Mesothelial cell of epicardium (in vitro differentiated cells): ENCODE measurements at regions not wholly inside any gene's neighbourhood (a gene's known extent, or its start where the extent isn't known, plus 50 kb on each side); places are given as distances from the start of the nearest gene placed in this dataset.
"Not testable (repeated sequence)": the region's sequence is repeated elsewhere in the genome, so short reads cannot be mapped to it uniquely, and the experiment has no call there.

Source experiments
- DNase-seq, 2 experiments: peaks; one replicate each; pipeline ENCODE4 v3.0.0; 2021; ENCODE audit warnings: low spot score in 2 of 2; ENCODE audit not compliant: unreplicated experiment in 2 of 2
- H3K27ac Mint-ChIP-seq: 2 replicates; pipeline ENCODE4 v1.8.0; 2021; ENCODE audit warnings: mixed read lengths
- H3K27me3 Mint-ChIP-seq: 2 replicates; pipeline ENCODE4 v1.8.0; 2021; ENCODE audit warnings: low read depth, mixed read lengths
- H3K36me3 Mint-ChIP-seq: 2 replicates; pipeline ENCODE4 v1.8.0; 2021; ENCODE audit warnings: mixed read lengths
- H3K4me1 Mint-ChIP-seq: 2 replicates; pipeline ENCODE4 v1.8.0; 2021; ENCODE audit warnings: mixed read lengths
- H3K4me3 Mint-ChIP-seq: 2 replicates; pipeline ENCODE4 v1.8.0; 2021; ENCODE audit warnings: mild to moderate bottlenecking, moderate library complexity, mixed read lengths
- H3K9me3 Mint-ChIP-seq: 2 replicates; pipeline ENCODE4 v1.8.0; 2021; ENCODE audit warnings: mixed read lengths
- TF ChIP-seq, protein P1 (sequence below): fragments of 200-600 bp; sonication (generic); IDR thresholded peaks from one replicate; pipeline ENCODE4 v1.5.0; 2021; ENCODE audit warnings: antibody characterized with exemption; ENCODE audit not compliant: unreplicated experiment

DNA sequence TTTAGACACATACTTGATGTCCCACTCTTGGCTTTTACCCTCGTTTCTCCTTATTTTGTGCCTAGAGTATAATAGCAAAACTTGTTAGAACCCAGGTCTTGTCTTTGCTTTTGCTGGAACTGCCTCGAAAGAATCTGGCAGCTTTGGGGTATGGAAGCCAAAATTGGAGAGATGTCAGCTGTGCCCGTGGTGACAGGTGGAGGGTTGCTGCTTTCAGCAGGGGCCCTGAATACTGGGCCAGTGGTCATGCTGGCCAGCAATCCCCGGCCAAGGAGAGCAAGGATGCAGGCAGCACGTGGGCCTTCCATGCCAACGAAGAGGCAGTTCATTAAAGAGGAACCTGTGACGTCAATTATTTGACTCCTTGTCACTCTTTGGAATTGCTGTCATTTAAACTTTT is 181.1 kb downstream of the HIPK3 start:
- H3K27ac Mint-ChIP-seq: no peak overlapping the region
- TF ChIP-seq, protein P1, sequence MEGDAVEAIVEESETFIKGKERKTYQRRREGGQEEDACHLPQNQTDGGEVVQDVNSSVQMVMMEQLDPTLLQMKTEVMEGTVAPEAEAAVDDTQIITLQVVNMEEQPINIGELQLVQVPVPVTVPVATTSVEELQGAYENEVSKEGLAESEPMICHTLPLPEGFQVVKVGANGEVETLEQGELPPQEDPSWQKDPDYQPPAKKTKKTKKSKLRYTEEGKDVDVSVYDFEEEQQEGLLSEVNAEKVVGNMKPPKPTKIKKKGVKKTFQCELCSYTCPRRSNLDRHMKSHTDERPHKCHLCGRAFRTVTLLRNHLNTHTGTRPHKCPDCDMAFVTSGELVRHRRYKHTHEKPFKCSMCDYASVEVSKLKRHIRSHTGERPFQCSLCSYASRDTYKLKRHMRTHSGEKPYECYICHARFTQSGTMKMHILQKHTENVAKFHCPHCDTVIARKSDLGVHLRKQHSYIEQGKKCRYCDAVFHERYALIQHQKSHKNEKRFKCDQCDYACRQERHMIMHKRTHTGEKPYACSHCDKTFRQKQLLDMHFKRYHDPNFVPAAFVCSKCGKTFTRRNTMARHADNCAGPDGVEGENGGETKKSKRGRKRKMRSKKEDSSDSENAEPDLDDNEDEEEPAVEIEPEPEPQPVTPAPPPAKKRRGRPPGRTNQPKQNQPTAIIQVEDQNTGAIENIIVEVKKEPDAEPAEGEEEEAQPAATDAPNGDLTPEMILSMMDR: no peak
- peaks cover 8% of the 10 kb centered on the region for H3K27me3 Mint-ChIP-seq
- DNase-seq: no peak
- H3K9me3 Mint-ChIP-seq: peaks cover 22% of the 10 kb centered on the region
- H3K4me1 Mint-ChIP-seq: no peaks in the 10 kb centered on the region
- no peak overlapping the region for H3K4me3 Mint-ChIP-seq
- no peaks in the 10 kb centered on the region for H3K36me3 Mint-ChIP-seq

DNA sequence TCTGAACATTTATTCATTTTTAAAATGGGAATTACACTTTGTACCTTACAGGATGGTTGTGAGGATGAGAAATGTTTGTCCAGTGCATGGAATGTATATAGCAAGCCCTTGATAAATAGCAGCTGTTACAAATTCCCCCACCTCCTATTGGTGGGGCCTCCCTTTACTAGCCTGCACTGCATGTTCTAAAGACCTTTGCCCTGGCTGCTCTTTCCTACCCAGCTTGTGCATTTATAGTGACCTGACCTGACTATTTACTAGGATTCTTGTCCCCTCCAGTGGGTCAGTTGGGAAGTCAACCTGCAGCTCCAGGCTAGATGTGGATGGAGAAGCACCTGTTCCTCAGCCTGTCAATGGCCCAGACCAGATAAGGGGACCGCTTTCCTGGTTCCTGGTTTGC is 180.3 kb downstream of the HIPK3 start:
- peaks cover 26% of the 10 kb centered on the region for H3K9me3 Mint-ChIP-seq
- H3K36me3 Mint-ChIP-seq: no peaks in the 10 kb centered on the region
- H3K4me3 Mint-ChIP-seq: no peak overlapping the region
- TF ChIP-seq, protein P1: no peak
- H3K27me3 Mint-ChIP-seq: peaks cover 7% of the 10 kb centered on the region
- H3K4me1 Mint-ChIP-seq: no peaks in the 10 kb centered on the region
- no peak for DNase-seq
- H3K27ac Mint-ChIP-seq: no peak overlapping the region

DNA sequence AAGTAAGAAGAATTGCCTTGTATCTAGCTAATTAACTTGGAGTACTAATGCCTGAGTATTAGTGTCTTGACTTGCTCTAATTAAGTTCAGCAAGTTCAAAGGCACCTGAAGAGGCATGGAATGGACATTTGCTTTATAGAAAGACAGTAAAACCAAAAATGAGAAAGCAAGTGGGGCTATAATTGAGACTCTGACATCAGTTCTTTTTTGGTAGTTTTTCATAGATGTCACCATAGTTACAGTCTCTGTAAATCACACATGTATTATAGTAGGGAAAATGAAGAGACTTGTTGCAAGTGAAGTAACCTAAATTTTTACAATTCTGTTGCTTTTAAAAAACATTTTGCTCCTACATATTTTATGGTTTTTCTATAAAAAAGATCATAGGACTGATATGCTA is 178.0 kb downstream of the HIPK3 start:
- no peak overlapping the region for H3K4me3 Mint-ChIP-seq
- H3K36me3 Mint-ChIP-seq: no peaks in the 10 kb centered on the region
- H3K4me1 Mint-ChIP-seq: no peaks in the 10 kb centered on the region
- H3K9me3 Mint-ChIP-seq: peaks cover 27% of the 10 kb centered on the region
- H3K27ac Mint-ChIP-seq: no peak overlapping the region
- peaks cover 13% of the 10 kb centered on the region for H3K27me3 Mint-ChIP-seq
- no peak for DNase-seq
- TF ChIP-seq, protein P1: no peak

DNA sequence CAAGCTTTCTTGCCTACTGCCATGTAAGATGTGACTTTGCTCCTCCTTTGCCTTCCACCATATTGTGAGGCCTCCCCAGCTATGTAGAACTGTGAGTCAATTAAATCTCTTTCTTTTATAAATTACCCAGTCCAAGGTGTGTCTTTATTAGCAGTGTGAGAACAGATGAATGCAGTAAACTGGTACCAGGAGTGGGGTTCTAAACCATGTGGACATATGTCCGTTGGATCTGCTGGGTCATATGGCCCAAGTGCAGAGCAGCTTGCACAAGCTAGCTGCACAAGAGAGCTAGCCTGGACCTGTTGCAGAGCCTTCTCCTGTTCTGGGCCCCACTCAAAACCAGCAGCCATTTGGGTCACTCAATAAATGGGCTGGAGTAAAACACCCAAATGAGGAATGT is 177.1 kb downstream of the HIPK3 start:
- Mint-ChIP-seq H3K27ac (no peak overlapping the region), H3K36me3 (no peaks in the 10 kb centered on the region), H3K4me1 (no peaks in the 10 kb centered on the region), H3K4me3 (no peak overlapping the region), H3K9me3 (peaks cover 27% of the 10 kb centered on the region), H3K27me3 (peaks cover 18% of the 10 kb centered on the region)
- TF ChIP-seq, protein P1: no peak
- DNase-seq: no peak

DNA sequence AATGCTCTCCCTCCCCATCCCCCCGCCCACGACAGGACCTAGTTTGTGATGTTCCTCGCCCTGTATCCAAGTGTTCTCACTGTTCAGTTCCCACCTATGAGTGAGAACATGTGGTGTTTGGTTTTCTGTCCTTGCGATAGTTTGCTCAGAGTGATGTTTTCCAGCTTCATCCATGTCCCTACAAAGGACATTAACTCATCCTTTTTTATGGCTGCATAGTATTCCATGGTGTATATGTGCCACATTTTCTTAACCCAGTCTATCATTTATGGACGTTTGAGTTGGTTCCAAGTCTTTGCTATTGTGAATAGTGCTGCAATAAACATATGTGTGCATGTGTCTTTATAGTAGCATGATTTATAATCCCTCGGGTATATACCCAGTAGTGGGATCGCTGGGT is 171.3 kb downstream of the HIPK3 start:
- not testable (repeated sequence) for H3K4me3 Mint-ChIP-seq, H3K27ac Mint-ChIP-seq, H3K4me1 Mint-ChIP-seq, DNase-seq, H3K36me3 Mint-ChIP-seq
- H3K27me3 Mint-ChIP-seq: peaks cover 55% of the 10 kb centered on the region
- peaks cover 13% of the 10 kb centered on the region for H3K9me3 Mint-ChIP-seq

DNA sequence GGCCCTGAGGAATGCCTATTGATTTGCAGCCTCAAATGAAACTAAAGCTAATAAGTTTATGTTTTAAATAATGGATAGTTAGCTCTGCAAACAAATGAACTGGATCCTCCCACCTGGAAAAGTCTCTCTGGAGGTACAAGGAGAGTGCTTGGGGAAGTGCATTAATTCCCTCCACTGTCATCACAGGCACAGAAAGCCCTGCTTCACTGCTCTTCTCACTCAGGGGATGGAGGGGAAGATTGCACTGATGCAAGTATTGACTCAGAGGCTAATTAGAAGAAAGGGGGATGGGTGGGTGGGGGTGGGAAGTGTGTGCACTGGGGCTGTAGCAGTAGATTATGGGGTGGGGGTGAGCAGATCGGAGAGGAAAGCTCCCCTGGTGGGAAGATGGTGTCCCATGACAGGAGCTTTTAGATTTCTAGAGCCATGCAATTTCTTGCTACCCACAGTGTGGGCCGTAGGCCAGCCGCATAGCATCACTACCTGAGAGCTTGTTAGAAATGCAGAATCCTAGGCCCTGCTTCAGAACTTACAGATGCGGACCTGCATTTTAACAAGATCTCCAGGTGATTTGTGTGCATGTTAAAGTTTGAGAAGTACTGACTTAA is 163.9 kb downstream of the HIPK3 start:
- Mint-ChIP-seq H3K4me1 (no peaks in the 10 kb centered on the region), H3K27me3 (peaks cover 46% of the 10 kb centered on the region), H3K9me3 (no peaks in the 10 kb centered on the region), H3K36me3 (no peaks in the 10 kb centered on the region), H3K27ac (no peak overlapping the region), H3K4me3 (no peak overlapping the region)
- TF ChIP-seq, protein P1: no peak
- DNase-seq: no peak
